Activated naive CD8-positive, alpha-beta T cell treated with anti-CD3 and anti-CD28 coated beads, Interleukin-2, amount 50 U/mL, for 24 hours (primary cell): ENCODE measurements at regions not wholly inside any gene's neighbourhood (a gene's known extent, or its start where the extent isn't known, plus 50 kb on each side); places are given as distances from the start of the nearest gene placed in this dataset.

Experiments
- ATAC-seq: fragments of 150-1000 bp; cut with Tn5 transposase; one replicate; pipeline ENCODE4 v1.10.0; 2021
- DNase-seq: peaks from one replicate; pipeline ENCODE4 v3.0.0; 2021
- H3K27ac Mint-ChIP-seq: one replicate; pipeline ENCODE4 v1.8.0; 2021; ENCODE audit warnings: mild to moderate bottlenecking, mixed read lengths
- H3K27me3 Mint-ChIP-seq: one replicate; pipeline ENCODE4 v1.8.0; 2021; ENCODE audit warnings: mixed read lengths
- H3K36me3 Mint-ChIP-seq: one replicate; pipeline ENCODE4 v1.8.0; 2021; ENCODE audit warnings: low read depth, mixed read lengths
- H3K4me1 Mint-ChIP-seq: one replicate; pipeline ENCODE4 v1.8.0; 2021; ENCODE audit warnings: mixed read lengths
- H3K4me3 Mint-ChIP-seq: one replicate; pipeline ENCODE4 v1.8.0; 2021; ENCODE audit warnings: mild to moderate bottlenecking, moderate library complexity, mixed read lengths
- H3K9me3 Mint-ChIP-seq: one replicate; pipeline ENCODE4 v1.8.0; 2021; ENCODE audit warnings: mixed read lengths

DNA sequence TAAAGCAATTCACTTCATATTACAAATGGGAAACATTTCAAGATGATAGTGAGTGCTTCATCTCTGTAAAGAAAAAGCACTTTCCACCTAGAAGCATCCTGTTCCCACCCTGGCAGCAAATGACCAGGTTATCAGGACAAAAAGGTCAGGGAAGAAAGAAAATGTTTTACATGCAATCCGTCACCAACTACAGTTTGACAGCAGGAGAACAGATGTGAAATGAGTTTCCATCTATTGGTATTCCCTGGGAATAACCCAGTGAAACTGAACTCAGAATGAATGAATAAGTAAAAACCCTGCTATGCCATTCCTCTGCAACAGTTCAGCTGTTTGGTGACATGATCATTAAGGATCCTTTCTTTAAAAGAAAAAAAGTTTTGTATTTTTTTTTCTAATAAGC, 67.6 kb downstream of the HTR1A start:
- H3K27me3 Mint-ChIP-seq, result no peaks in the 10 kb centered on the region
- no peaks in the 10 kb centered on the region for H3K36me3 Mint-ChIP-seq
- DNase-seq (no peak), ATAC-seq (no peak)
- no peaks in the 10 kb centered on the region for H3K4me1 Mint-ChIP-seq
- no peak overlapping the region for H3K27ac Mint-ChIP-seq
- H3K9me3 Mint-ChIP-seq, result peaks cover 3% of the 10 kb centered on the region
- H3K4me3 Mint-ChIP-seq, result no peak overlapping the region

GRCh38 chr5:63878788-63879187, 83.5 kb downstream of the HTR1A start:
- Mint-ChIP-seq H3K4me1 (no peaks in the 10 kb centered on the region), H3K9me3 (peaks cover 4% of the 10 kb centered on the region), H3K27ac (no peak overlapping the region), H3K4me3 (no peak overlapping the region), H3K27me3 (no peaks in the 10 kb centered on the region), H3K36me3 (no peaks in the 10 kb centered on the region)
- DNase-seq (no peak), ATAC-seq (no peak)

- no peaks in the 10 kb centered on the region for H3K36me3 Mint-ChIP-seq
- DNase-seq (no peak), ATAC-seq (no peak)
- H3K4me1 Mint-ChIP-seq, result no peaks in the 10 kb centered on the region
- peaks cover 4% of the 10 kb centered on the region for H3K9me3 Mint-ChIP-seq
- no peaks in the 10 kb centered on the region for H3K27me3 Mint-ChIP-seq
- no peak overlapping the region for H3K4me3 Mint-ChIP-seq
- no peak overlapping the region for H3K27ac Mint-ChIP-seq
Measured at GRCh38 chr5:63877961-63878360, 84.3 kb downstream of the HTR1A start.

- Mint-ChIP-seq H3K27me3 (no peaks in the 10 kb centered on the region), H3K4me3 (no peak overlapping the region), H3K27ac (no peak overlapping the region), H3K4me1 (no peaks in the 10 kb centered on the region), H3K9me3 (peaks cover 27% of the 10 kb centered on the region), H3K36me3 (no peaks in the 10 kb centered on the region)
- no peak for DNase-seq
- no peak for ATAC-seq
Measured at GRCh38 chr5:63860379-63860778, 101.9 kb downstream of the HTR1A start.

GRCh38 chr5:63854076-63854475, 108.2 kb downstream of the HTR1A start:
- H3K27me3 Mint-ChIP-seq, result no peaks in the 10 kb centered on the region
- no peak overlapping the region for H3K4me3 Mint-ChIP-seq
- H3K9me3 Mint-ChIP-seq, result peaks cover 11% of the 10 kb centered on the region
- no peak for ATAC-seq
- no peaks in the 10 kb centered on the region for H3K36me3 Mint-ChIP-seq
- H3K4me1 Mint-ChIP-seq, result no peaks in the 10 kb centered on the region
- DNase-seq, result no peak
- no peak overlapping the region for H3K27ac Mint-ChIP-seq

DNA sequence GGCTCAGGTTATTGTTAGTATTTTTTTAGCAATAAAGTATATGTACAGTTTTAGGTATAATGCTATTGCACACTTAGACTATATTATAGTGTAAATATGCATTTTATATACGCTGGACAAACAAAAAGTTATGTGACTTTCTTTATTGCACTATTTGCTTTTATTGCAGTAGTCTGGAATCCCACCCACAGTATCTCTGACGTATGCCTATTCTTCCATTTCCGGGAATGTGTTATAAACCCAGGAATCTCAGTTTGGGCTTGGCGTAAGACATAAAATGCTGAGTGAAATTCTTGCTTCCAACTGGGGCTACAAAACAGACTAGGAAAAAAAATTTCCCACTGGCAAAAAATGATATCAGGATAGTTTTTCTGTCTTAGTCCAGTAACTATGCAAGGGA, 119.1 kb downstream of the HTR1A start:
- Mint-ChIP-seq H3K4me3 (no peak overlapping the region), H3K9me3 (peaks cover 15% of the 10 kb centered on the region), H3K4me1 (no peaks in the 10 kb centered on the region), H3K36me3 (no peaks in the 10 kb centered on the region), H3K27ac (no peak overlapping the region), H3K27me3 (no peaks in the 10 kb centered on the region)
- DNase-seq, result no peak
- no peak for ATAC-seq

DNA sequence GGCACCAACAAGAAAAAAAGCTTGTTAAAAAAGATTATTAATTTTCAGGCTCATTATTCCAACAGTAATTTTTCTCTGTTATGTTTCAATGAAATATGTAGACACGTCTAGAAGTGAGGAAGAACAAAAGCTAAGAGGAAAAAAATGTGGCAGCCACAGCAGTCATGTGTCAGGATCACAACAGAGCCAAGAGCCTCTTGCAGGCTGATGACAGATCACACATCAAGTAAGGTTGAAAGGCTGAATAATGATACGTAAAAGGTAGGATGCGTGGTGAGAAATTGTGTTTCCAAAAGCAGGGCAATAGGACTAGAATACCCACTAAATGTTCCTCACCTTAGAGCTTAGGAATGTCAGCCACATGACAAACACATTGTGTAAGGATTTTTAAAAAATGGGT, 124.8 kb downstream of the HTR1A start:
- Mint-ChIP-seq H3K9me3 (no peaks in the 10 kb centered on the region), H3K27ac (no peak overlapping the region), H3K27me3 (no peaks in the 10 kb centered on the region), H3K4me1 (no peaks in the 10 kb centered on the region), H3K4me3 (no peak overlapping the region), H3K36me3 (no peaks in the 10 kb centered on the region)
- no peak for DNase-seq
- no peak for ATAC-seq

DNA sequence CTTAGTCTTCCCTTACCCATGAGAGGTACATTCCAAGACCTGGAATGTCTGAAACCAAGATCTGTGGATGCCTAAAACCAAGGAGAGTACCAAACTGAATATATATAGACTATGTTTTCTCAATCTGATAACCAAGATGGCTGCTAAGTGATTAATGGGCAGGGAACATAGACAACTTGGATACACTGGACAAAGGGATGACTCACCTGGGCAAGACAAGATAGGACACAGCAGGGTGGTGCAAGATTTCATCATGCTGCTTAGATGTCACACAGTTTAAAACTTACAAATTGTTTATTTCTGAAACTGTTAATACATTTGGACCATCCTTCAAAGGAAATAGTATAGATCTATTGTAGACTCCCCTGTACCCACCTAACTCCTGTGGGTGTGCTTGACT, 130.9 kb downstream of the HTR1A start:
- Mint-ChIP-seq H3K27ac (no peak overlapping the region), H3K4me3 (no peak overlapping the region), H3K27me3 (no peaks in the 10 kb centered on the region), H3K9me3 (no peaks in the 10 kb centered on the region), H3K4me1 (no peaks in the 10 kb centered on the region), H3K36me3 (no peaks in the 10 kb centered on the region)
- ATAC-seq (no peak), DNase-seq (no peak)

DNA sequence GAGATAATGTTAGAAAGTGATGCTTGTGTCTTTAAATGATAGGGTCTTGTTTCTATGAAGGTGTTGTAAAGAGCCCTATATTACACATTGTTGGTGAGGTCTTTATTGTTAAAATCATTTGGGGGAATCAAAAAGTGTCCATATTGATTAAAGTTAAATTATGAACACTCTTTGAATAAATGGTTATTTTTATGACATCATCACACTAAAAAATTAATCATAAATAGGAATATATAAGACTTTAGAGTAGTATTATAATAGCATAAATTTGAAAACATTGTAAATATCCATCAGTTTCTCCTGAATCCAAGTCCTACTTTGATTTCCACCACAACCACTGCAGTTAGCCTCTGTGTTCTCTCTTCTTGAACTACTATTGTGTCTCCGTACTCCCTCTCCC, 136.3 kb downstream of the HTR1A start:
- H3K4me3 Mint-ChIP-seq, result no peak overlapping the region
- H3K9me3 Mint-ChIP-seq, result no peaks in the 10 kb centered on the region
- DNase-seq (no peak), ATAC-seq (no peak)
- H3K27ac Mint-ChIP-seq, result no peak overlapping the region
- H3K27me3 Mint-ChIP-seq, result no peaks in the 10 kb centered on the region
- no peaks in the 10 kb centered on the region for H3K36me3 Mint-ChIP-seq
- H3K4me1 Mint-ChIP-seq, result no peaks in the 10 kb centered on the region

DNA sequence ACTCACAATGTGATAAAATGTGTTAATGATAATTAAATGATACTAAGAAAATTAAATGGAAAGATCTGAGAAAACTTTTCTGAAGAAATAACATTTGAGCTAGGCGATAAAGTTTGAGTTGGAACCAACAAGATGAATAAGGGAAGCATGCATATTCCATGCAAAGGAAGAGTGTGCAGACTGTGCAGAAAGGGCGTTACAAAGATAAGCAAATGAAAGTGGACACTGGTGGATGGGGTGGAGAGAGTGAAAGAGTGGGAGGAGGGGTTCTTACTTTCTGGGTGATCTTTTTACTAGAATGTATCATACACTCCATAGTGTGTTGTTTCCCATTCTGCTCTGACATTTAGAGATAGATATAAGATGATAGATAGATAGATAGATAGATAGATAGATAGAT, 138.7 kb downstream of the HTR1A start:
- DNase-seq, result no peak
- H3K36me3 Mint-ChIP-seq, result no peaks in the 10 kb centered on the region
- H3K4me3 Mint-ChIP-seq, result no peak overlapping the region
- ATAC-seq, result no peak
- no peak overlapping the region for H3K27ac Mint-ChIP-seq
- no peaks in the 10 kb centered on the region for H3K27me3 Mint-ChIP-seq
- no peaks in the 10 kb centered on the region for H3K4me1 Mint-ChIP-seq
- H3K9me3 Mint-ChIP-seq, result no peaks in the 10 kb centered on the region

GRCh38 chr5:63822614-63823013, 139.6 kb downstream of the HTR1A start:
- ATAC-seq, result no peak
- Mint-ChIP-seq H3K4me3 (no peak overlapping the region), H3K27ac (no peak overlapping the region), H3K27me3 (no peaks in the 10 kb centered on the region), H3K4me1 (no peaks in the 10 kb centered on the region), H3K9me3 (no peaks in the 10 kb centered on the region), H3K36me3 (no peaks in the 10 kb centered on the region)
- no peak for DNase-seq

- no peak for ATAC-seq
- Mint-ChIP-seq H3K27me3 (no peaks in the 10 kb centered on the region), H3K27ac (no peak overlapping the region), H3K4me3 (no peak overlapping the region), H3K4me1 (no peaks in the 10 kb centered on the region), H3K9me3 (peaks cover 8% of the 10 kb centered on the region), H3K36me3 (no peaks in the 10 kb centered on the region)
- DNase-seq, result no peak
Measured at GRCh38 chr5:63820577-63820976, 141.7 kb downstream of the HTR1A start.

DNA sequence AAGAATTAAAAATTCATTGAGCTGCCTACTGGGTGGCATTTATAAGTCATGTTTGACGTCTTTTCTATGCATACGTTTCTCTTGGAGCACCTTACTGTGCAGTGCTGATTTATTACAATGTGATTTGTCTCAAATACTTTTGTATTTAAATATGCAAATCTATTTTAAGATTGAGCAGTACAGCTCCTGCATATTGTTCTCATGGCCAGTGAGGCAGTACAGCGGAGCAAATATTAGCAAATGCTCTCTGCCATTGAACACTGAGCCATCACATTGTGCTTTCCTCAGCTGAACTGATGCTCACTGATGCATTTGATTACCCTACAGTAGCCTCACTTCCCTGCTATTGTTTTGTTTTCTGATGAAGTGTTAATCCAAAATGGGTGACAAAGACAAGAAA, 149.6 kb downstream of the HTR1A start:
- Mint-ChIP-seq H3K4me3 (no peak overlapping the region), H3K27me3 (no peaks in the 10 kb centered on the region), H3K4me1 (no peaks in the 10 kb centered on the region), H3K27ac (no peak overlapping the region), H3K36me3 (no peaks in the 10 kb centered on the region), H3K9me3 (peaks cover 17% of the 10 kb centered on the region)
- ATAC-seq (no peak), DNase-seq (no peak)

DNA sequence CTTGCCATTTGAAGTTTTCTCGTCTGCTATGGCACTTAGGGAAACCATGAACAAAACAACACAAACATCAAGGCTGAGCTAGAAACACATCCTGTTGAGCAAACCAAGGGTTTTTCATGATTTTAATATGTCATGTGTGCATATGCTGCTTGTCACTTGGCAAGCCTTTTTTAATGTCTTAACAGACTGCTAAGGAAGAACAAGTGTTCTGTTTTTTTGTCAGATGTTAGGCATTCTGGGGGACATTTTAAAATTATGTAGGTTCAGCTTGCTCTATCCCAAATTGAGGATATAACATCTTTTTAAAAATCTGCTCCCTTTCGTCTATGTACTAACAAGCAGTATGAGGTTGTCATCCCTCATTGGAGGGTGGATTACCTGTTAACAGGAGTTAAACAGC, 150.3 kb downstream of the HTR1A start:
- Mint-ChIP-seq H3K4me3 (no peak overlapping the region), H3K9me3 (peaks cover 17% of the 10 kb centered on the region), H3K27ac (no peak overlapping the region), H3K27me3 (no peaks in the 10 kb centered on the region), H3K36me3 (no peaks in the 10 kb centered on the region), H3K4me1 (no peaks in the 10 kb centered on the region)
- no peak for ATAC-seq
- no peak for DNase-seq

DNA sequence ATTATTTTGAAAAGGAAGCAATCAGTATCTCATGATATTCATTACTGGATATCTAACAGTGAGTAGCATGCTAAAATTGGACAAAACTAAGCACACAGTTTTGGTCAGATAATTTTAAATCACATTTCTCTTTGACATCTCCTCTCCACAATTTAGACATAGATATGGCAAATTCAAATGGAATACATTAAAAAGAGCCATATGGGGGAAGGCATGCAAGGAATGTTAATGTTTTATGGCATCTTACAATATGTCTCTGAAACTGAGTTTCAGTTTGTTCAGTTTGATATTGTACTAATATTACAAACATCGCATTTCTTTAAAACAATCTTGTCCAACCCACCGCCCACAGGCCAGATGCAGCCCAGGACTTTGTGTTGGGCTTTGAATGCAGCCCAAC, 151.0 kb downstream of the HTR1A start:
- Mint-ChIP-seq H3K27me3 (no peaks in the 10 kb centered on the region), H3K4me1 (no peaks in the 10 kb centered on the region), H3K9me3 (peaks cover 14% of the 10 kb centered on the region), H3K27ac (no peak overlapping the region), H3K4me3 (no peak overlapping the region), H3K36me3 (no peaks in the 10 kb centered on the region)
- no peak for ATAC-seq
- DNase-seq, result no peak

- Mint-ChIP-seq H3K27ac (no peak overlapping the region), H3K36me3 (no peaks in the 10 kb centered on the region), H3K27me3 (no peaks in the 10 kb centered on the region), H3K4me1 (no peaks in the 10 kb centered on the region), H3K4me3 (no peak overlapping the region), H3K9me3 (peaks cover 6% of the 10 kb centered on the region)
- ATAC-seq (no peak), DNase-seq (no peak)
Measured at GRCh38 chr5:63805151-63805550, 157.1 kb downstream of the HTR1A start.
